HG03432 (cell line): ENCODE measurements at regions not wholly inside any gene's neighbourhood (a gene's known extent, or its start where the extent isn't known, plus 50 kb on each side); places are given as distances from the start of the nearest gene placed in this dataset.
"Not testable (repeated sequence)": the region's sequence is repeated elsewhere in the genome, so short reads cannot be mapped to it uniquely, and the experiment has no call there.

Experiments used
- ATAC-seq: cut with Tn5 transposase; IDR thresholded peaks from one replicate; pipeline ENCODE4 v1.9.1; 2021; ENCODE audit warnings: mild to moderate bottlenecking, moderate library complexity; ENCODE audit not compliant: unreplicated experiment

- ATAC-seq = peak; percentile 63
Measured at GRCh38 chr3:124619887-124620599, 110.2 kb upstream of the UMPS start.

- peak; percentile 73 for ATAC-seq
Measured at GRCh38 chr3:124620600-124621063, 109.6 kb upstream of the UMPS start.

GRCh38 chr3:124621498-124621897 is 108.8 kb upstream of the UMPS start:
- ATAC-seq = no peak

- ATAC-seq = no peak
Measured at GRCh38 chr3:124625074-124625473, 105.2 kb upstream of the UMPS start.

DNA sequence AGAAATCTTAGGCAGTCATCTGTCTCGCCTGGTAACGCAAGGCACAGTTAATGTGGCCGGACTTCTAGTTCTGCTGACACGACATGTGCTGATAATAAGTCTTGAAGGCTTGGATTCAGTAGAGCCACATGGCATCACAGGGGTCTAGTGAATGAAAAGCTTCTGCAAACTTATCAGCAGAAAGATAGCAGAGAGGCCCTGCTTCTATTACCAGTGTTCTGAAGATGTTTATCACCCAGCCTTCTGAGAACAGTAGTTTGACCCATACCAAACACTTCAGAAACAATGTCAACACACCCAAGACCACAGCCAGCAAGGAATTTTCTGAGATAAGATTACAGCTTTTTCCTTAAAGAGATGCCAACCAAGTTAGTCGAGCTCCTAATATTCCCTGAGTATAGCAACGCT is 102.7 kb upstream of the UMPS start:
- no peak for ATAC-seq

DNA sequence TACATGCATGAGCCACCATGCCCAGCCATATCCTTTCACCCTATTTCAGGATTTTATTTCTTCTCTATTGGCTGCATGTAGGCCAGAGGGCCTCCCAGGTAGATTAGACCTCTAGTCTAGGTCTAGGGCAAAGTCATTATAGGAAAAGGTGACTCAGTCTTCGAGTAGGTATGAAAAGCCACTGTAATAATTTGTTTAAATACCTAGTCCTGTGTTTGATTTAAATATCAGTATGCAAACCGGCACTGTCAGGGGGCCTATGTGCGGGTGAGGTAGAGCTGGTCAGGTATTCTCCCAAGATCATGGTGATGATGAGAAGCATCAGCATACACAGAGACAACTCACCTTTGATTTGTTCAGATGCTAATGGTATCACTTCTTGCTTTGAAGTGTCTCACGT is 101.4 kb upstream of the UMPS start:
- no peak for ATAC-seq

- no peak for ATAC-seq
Measured at GRCh38 chr3:124629497-124629896, 100.8 kb upstream of the UMPS start.

GRCh38 chr3:124630960-124631359 is 99.3 kb upstream of the UMPS start:
- no peak for ATAC-seq

GRCh38 chr3:124631727-124632126 is 98.5 kb upstream of the UMPS start:
- no peak for ATAC-seq

DNA sequence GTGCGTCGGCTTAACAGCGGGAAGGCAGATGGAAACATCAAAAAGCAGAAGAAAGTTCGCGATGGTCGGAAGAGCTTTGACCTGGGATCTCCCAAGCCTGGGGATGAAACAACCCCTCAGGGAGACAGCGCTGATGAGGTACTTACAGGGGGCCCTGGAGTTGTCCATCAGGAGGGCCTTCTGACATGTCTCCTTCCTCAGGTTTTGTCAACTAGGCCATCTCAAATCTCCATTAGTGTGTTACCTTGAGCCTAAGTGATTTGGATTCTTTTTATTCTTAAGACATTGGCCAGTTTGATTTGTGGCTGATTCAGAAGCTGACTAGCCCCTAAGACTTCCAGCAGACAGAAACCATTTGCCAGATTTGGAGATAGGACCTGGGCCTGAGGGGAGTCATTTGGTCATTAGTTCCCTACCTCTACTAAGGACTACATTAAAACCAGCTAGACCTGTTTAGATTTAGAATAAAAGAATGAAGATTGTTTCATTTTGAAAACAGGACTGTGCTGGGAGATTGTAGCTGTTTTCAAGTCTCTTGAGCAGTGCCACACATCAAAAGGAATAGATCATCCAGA is 97.6 kb upstream of the UMPS start:
- no peak for ATAC-seq

- ATAC-seq = no peak
Measured at GRCh38 chr3:124633524-124633923, 96.7 kb upstream of the UMPS start.

DNA sequence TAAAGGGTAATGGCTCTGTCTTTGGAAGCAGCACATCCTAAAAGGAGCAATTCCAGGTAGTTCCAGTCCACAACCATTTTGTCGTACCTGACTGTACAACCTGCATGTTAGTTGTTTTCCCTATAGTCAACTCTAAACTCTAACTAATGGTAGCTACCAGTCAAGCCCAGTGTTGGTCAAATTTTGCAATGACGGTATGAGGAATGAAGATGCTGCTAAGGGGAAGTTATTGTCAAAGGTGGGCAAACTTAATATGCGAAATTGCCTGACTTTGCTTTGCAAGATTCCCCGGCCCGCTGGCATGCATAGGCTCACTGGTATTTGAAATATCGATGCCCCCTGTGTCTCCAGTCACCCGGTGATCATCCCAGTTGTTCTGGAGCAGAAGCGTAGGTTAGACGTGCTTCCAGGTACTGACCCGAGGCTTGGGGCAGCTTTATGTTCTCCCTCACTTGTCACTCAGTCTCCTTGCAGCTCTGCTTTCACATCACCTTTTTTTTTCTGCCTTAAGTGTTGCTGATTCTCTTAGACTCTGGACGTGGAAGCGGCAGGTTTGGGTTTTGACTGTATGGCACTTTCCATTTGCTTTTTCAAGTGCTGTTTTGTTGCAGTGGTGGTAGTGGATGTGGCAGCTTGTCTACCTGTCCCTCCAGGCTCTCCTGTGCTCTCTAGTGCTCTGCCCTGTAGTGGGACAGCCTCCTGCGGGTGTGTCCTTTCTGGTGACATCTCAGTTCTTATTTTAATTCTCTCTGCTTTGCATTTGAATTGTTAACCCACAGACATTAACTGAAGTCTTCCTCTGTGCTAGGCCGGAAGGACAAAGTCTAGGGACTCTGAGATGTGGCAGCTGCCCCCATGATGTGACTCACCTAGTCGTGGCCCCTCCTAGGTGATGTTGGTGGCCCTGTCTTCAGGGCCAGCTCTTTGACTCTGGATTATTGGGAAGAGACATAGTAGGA is 95.8 kb upstream of the UMPS start:
- ATAC-seq = peak; percentile 58

GRCh38 chr3:124635169-124635539 is 95.1 kb upstream of the UMPS start:
- ATAC-seq = no peak

DNA sequence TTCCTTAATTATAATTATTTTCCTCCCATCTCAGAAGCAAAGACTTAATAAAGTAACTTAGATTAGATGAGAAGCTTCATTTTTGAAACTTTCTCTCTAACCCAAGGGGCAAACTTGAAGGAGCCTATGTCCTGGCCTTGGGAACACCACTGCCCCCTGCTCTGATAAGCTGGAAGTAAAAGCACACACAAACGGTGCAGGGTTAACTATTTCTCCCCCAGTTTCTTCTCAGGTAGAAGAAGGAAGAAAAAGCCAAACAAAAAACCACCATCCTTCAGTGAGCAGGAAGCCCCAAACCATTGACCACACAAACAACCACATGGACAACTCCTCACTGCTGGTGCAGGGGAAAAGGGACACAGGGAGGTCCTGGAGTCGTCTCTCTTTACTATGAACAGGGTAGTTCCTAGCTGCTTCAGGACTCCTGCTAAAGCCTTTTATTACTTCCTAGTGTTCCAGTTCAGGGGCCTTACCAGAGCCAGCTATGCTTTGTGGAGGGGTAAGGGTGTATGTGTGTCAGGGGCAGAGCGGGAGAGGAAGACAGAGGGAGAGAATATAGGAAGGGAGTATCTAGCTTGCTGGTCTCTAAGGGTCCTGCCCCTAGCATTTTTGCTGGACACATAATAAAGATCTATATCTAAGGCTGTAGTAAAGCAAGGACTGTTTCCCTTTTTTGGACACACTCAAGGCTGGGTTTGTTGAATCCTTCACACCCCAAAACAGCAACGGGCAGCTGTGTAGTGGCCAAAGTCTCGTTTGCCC is 94.0 kb upstream of the UMPS start:
- no peak for ATAC-seq

DNA sequence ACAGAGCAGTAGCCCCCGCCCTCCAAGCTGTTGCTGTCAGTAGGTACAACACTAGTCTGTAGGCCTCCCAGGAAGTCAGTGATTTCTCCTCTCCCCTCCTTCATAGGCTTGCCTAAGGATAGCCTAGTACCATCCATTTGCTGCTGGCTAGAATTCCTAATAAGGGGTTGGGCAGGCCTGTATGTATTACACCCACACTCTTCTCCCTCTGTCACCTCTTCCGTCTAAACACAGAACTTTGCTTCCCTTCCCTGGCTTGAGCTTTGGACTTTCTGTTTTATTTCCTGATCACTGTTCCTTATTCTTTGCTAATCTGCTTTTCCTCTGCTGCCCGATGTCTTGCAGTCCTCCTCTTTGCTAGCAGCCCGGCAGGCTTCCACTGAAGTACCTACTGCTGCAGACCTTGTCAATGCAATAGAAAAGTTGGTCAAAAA is 93.4 kb upstream of the UMPS start:
- no peak for ATAC-seq

DNA sequence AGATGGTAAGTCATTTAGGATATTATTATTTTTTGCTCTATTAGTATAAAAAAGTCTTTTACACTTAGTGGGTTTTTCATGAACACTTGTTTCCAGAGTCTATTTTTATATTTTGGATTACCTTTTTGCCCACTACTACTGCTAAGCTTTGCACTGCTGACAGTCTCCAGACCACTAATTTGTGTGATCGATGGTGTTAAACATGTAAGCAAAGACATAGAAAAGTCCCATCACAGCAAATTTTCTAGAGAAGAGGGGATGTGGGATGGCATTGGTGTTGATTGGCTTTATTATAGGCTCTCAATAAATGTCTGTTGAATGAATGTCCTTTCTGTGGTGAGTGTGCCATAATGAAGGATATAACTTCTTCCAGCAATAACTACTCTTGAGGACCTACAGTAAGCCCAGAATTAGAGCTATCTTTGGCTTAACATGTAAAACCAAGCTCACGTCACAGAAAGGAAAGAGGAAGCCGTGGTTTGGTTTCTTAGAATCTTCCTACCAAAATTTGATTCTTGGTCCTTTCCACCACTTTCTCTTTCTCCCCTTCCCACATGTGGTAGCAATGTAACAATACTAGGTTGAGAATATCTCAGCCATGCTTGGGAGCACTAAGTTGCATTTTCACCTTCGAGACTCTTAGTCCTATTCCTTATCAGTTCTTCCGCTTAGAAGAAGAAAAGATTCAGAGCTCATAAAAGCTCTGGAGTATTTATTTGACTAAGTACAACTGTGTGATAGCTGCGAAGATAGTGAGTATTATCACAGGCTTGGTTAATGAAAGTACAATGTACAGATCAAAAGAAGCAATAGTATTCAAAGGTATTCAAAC is 90.6 kb upstream of the UMPS start:
- peak; percentile 51 for ATAC-seq

DNA sequence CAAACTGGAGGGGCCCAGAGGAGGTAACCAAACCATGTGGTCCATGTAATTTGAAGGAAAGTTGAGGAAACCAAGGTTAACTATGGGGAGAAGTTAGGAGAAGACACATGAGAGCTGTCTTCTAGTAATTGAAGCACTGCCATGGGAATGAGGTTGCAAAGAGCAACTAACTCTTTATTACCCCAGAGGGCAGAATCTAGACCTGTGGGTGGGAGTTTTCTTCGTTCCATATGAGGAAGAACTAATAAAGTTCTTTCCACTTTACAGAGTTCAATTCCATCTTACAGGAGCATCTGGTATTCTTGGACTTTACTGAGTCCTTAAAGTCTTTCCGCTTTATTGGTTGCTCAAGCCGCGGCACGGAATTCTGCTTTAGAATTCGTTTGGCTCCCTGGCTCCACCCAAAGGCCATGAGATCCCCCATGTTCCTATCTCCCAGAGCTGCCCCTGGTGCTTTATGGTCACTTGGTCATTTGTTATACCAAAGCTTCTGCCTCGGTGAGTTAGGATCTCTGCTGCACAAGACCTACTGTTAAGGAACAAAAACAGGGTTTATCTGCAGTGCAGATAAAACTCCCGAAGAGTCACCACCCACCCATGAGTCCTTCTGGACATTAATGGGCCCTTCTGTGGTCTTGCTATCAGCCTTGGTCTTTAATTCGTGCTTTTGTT is 89.5 kb upstream of the UMPS start:
- no peak for ATAC-seq

- no peak for ATAC-seq
Measured at GRCh38 chr3:124643453-124643852, 86.8 kb upstream of the UMPS start.

DNA sequence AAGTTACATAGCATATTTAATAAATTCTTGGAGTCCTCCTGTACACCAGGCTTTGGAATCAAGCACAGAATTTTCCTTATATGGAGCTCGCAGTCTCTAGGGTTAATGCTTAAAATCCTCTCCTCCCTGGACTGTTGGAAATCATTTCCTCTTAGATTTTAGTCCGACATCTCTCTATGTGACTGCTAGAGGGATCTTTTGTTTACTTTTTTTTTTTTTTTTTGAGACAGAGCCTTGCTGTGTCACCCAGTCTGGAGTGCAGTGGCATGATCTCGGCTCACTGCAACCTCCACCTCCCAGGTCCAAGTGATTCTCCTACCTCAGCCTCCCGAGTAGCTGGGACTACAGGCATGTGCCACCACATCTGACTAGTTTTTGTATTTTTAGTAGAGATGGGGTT is 84.1 kb upstream of the UMPS start:
- ATAC-seq = not testable (repeated sequence)
